ENCODE measurements at regions not wholly inside any gene's neighbourhood (a gene's known extent, or its start where the extent isn't known, plus 50 kb on each side); places are given as distances from the start of the nearest gene placed in this dataset.

DNA sequence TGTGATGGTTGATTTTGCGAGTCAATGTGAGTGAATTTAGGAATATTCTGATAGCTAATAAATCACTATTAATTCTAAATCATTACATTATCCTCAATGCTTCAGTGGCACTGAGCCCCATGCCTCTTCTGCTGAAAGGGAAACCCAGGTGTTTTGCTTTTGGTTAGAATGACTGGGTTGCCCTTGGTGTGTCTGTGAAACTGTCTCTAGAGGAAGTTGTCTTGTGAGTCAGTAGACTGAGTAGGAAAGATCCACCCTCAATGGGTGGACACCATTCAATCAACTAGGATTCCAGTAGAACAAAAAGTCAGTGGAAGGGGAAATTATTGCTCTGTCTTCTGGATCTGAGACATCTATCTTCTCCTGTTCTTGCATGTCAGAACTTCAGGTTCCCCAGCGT, 472.4 kb downstream of the ANKRD7 start:
- no peak for DNase-seq
- WGBS, 2 donors: 76 to 77% methylated on average over 2 of the region's 2 CpGs
- intact Hi-C loops (cut with DNase I): no loop called here
- Histone ChIP-seq H3K27me3 (no peaks in the 10 kb centered on the region), H3K36me3 (no peaks in the 10 kb centered on the region), H3K9me3 (no peaks in the 10 kb centered on the region), H3K27ac (no peak overlapping the region), H3K4me3 (no peak overlapping the region), H3K4me1 (no peaks in the 10 kb centered on the region)
- FAIRE-seq: no peak
- TF ChIP-seq, protein P1, sequence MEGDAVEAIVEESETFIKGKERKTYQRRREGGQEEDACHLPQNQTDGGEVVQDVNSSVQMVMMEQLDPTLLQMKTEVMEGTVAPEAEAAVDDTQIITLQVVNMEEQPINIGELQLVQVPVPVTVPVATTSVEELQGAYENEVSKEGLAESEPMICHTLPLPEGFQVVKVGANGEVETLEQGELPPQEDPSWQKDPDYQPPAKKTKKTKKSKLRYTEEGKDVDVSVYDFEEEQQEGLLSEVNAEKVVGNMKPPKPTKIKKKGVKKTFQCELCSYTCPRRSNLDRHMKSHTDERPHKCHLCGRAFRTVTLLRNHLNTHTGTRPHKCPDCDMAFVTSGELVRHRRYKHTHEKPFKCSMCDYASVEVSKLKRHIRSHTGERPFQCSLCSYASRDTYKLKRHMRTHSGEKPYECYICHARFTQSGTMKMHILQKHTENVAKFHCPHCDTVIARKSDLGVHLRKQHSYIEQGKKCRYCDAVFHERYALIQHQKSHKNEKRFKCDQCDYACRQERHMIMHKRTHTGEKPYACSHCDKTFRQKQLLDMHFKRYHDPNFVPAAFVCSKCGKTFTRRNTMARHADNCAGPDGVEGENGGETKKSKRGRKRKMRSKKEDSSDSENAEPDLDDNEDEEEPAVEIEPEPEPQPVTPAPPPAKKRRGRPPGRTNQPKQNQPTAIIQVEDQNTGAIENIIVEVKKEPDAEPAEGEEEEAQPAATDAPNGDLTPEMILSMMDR (IDR thresholded peaks at IDR 0.05): no peak
- no peak for ATAC-seq

DNA sequence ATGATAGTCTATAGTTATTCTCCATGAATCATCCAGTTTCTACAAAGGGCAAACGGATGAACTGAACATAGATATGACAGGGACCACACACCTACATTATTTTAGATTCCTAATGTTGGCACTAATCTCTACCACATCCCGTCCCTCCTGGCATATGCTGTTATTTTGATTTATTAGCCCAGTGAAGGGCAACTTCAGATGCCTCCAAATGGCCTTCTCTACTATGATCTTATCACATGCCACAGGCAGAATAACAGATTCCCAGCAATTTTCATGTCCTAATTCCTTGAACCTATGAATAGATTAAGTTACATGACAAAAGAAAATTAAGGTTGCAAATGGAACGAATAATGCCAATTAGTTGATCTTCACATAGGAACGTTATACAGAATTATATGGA, 474.7 kb downstream of the ANKRD7 start:
- no peak overlapping the region for H3K4me3 ChIP-seq
- ATAC-seq (no peak), FAIRE-seq (no peak), DNase-seq (no peak)
- no peaks in the 10 kb centered on the region for H3K36me3 ChIP-seq
- 51 to 59% methylated on average over 4 of the region's 4 CpGs for WGBS, 2 donors
- H3K27me3 ChIP-seq: no peaks in the 10 kb centered on the region
- no peaks in the 10 kb centered on the region for H3K9me3 ChIP-seq
- no peak overlapping the region for H3K27ac ChIP-seq
- no peaks in the 10 kb centered on the region for H3K4me1 ChIP-seq
- TF ChIP-seq, protein P1 (IDR thresholded peaks at IDR 0.05): no peak
- intact Hi-C loops (cut with DNase I): no loop called here

DNA sequence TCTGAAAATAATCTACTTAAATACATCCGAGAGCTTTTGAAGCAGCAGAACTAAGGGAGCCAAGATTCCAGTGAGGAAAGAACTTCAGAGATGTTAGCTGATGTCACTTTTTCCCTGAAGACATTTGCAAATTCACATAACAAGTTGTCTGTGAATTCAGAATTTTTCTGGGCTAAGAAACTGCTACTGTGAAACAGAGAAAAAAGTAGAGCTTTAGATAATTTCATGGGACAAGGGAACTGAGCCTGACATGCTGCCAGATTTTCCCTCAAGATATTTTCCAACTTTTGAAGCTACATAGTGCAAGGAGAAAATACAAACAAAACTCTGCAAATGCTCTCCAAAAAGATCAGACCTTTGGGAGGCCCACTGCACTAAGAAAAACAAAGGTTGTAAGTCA, 484.2 kb downstream of the ANKRD7 start:
- Histone ChIP-seq H3K36me3 (no peaks in the 10 kb centered on the region), H3K9me3 (no peaks in the 10 kb centered on the region), H3K27me3 (no peaks in the 10 kb centered on the region), H3K4me3 (no peak overlapping the region), H3K4me1 (no peaks in the 10 kb centered on the region), H3K27ac (no peak overlapping the region)
- TF ChIP-seq, protein P1 (IDR thresholded peaks at IDR 0.05): no peak
- FAIRE-seq (no peak), DNase-seq (no peak), ATAC-seq (no peak)
- 47 to 60% methylated on average over 1 of the region's 1 CpG for WGBS, 2 donors
- intact Hi-C loops (cut with DNase I): no loop called here

DNA sequence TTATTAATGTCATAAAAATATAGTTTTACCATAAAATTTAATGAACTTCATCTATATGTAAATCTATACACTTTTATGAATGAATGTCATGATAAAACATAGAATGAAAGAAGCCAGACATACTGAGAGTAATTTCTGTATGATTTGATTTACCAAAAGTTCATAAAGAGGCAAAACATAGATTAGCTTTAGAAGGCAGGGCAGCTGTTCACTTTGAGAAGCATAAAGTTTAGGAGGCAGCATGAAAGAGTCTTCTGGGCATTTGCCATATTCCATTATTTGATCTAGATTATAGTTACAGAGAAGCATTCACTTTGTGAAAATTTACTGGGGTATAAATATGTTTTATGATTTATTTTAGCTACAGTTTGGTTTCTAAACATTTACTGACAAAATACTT, 487.2 kb downstream of the ANKRD7 start:
- H3K9me3 ChIP-seq: no peaks in the 10 kb centered on the region
- no peak overlapping the region for H3K27ac ChIP-seq
- intact Hi-C loops (cut with DNase I): no loop called here
- H3K36me3 ChIP-seq: no peaks in the 10 kb centered on the region
- TF ChIP-seq, protein P1 (IDR thresholded peaks at IDR 0.05): no peak
- FAIRE-seq: no peak
- H3K4me1 ChIP-seq: no peaks in the 10 kb centered on the region
- H3K4me3 ChIP-seq: no peak overlapping the region
- H3K27me3 ChIP-seq: no peaks in the 10 kb centered on the region
- no peak for ATAC-seq
- DNase-seq: no peak

DNA sequence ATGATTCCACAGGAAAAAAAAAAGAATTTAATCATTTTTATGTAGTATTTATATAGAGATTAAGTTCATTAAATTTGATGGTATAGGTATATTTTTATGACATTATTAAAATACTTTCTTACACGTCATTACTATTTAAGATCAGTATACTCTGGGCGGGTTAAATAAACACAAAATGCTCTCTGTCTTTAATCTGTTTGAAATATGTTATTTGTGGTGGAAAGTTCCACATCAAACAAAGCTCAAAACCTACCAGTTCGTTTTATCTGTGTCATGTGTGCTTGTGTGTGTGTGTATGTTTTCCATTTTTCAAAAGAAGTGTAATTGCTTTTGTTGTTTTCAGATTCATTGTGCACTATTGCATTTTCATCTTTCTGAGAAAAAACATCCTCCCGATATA, 488.5 kb downstream of the ANKRD7 start:
- WGBS, 2 donors: 32 to 41% methylated on average over 4 of the region's 4 CpGs
- Histone ChIP-seq H3K9me3 (no peaks in the 10 kb centered on the region), H3K27me3 (no peaks in the 10 kb centered on the region), H3K4me1 (no peaks in the 10 kb centered on the region), H3K4me3 (no peak overlapping the region), H3K36me3 (no peaks in the 10 kb centered on the region), H3K27ac (no peak overlapping the region)
- TF ChIP-seq, protein P1 (IDR thresholded peaks at IDR 0.05): no peak
- DNase-seq: no peak
- no peak for FAIRE-seq
- ATAC-seq: no peak
- intact Hi-C loops (cut with DNase I): no loop called here
